ENCODE measurements at regions not wholly inside any gene's neighbourhood (a gene's known extent, or its start where the extent isn't known, plus 50 kb on each side); places are given as distances from the start of the nearest gene placed in this dataset.
"Not testable (repeated sequence)": the region's sequence is repeated elsewhere in the genome, so short reads cannot be mapped to it uniquely, and the experiment has no call there.

GRCh38 chr7:112981966-112982365 lies 104.7 kb downstream of the GPR85 start:
- Histone ChIP-seq H3K27ac (ENCODE audit: low read depth, low read length) (no peak overlapping the region), H3K4me2 (ENCODE audit: low read depth, low read length, poor library complexity, severe bottlenecking) (no peak overlapping the region), H4K20me1 (ENCODE audit: low read depth, low read length) (no peaks in the 10 kb centered on the region)

GRCh38 chr7:112979055-112979454 lies 107.6 kb downstream of the GPR85 start:
- not testable (repeated sequence) for H2AFZ ChIP-seq (ENCODE audit: low read depth, low read length, severe bottlenecking); H3K9ac ChIP-seq (ENCODE audit: low read length); H3K4me2 ChIP-seq (ENCODE audit: low read depth, low read length, poor library complexity, severe bottlenecking); H3F3A ChIP-seq (ENCODE audit: insufficient read depth); H3K27ac ChIP-seq (ENCODE audit: low read depth, low read length); H3K27me3 ChIP-seq (ENCODE audit: low read length); H3K4me3 ChIP-seq (ENCODE audit: insufficient read depth, low read length, poor library complexity, severe bottlenecking); H3K9me2 ChIP-seq (replicated peaks; ENCODE audit: insufficient read depth, low read length); H4K20me1 ChIP-seq (ENCODE audit: low read depth, low read length); H3K79me2 ChIP-seq (ENCODE audit: insufficient read depth, low read length); H3K9me3 ChIP-seq (ENCODE audit: insufficient read depth, low read length); H3K36me3 ChIP-seq (ENCODE audit: low read length)

More at GRCh38 chr7:112981966-112982365, 104.7 kb downstream of the GPR85 start:
- Histone ChIP-seq H3K79me2 (ENCODE audit: insufficient read depth, low read length) (no peaks in the 10 kb centered on the region), H2AFZ (ENCODE audit: low read depth, low read length, severe bottlenecking) (no peak overlapping the region), H3K9me2 (replicated peaks; ENCODE audit: insufficient read depth, low read length) (no peaks in the 10 kb centered on the region), H3F3A (ENCODE audit: insufficient read depth) (no peaks in the 10 kb centered on the region), H3K9me3 (ENCODE audit: insufficient read depth, low read length) (no peaks in the 10 kb centered on the region), H3K36me3 (ENCODE audit: low read length) (no peaks in the 10 kb centered on the region), H3K27me3 (ENCODE audit: low read length) (no peaks in the 10 kb centered on the region; the same call in 1 of the 2 replicates), H3K4me3 (ENCODE audit: insufficient read depth, low read length, poor library complexity, severe bottlenecking) (no peak overlapping the region), H3K9ac (ENCODE audit: low read length) (no peak overlapping the region)
- no peak for TF ChIP-seq CTCF (IDR thresholded peaks at IDR 0.05; ENCODE audit: insufficient read depth, low read length, poor library complexity, severe bottlenecking)
- no peak for TF ChIP-seq EZH2phosphoT487 (conservative IDR thresholded peaks at IDR 0.05; ENCODE audit: low read length)

GRCh38 chr7:112977244-112977955 lies 109.2 kb downstream of the GPR85 start:
- not testable (repeated sequence) for H3K9me2 ChIP-seq (replicated peaks; ENCODE audit: insufficient read depth, low read length); H3K4me3 ChIP-seq (ENCODE audit: insufficient read depth, low read length, poor library complexity, severe bottlenecking); H3K36me3 ChIP-seq (ENCODE audit: low read length); H4K20me1 ChIP-seq (ENCODE audit: low read depth, low read length); H3K27ac ChIP-seq (ENCODE audit: low read depth, low read length); H3K9ac ChIP-seq (ENCODE audit: low read length); H2AFZ ChIP-seq (ENCODE audit: low read depth, low read length, severe bottlenecking); H3K4me2 ChIP-seq (ENCODE audit: low read depth, low read length, poor library complexity, severe bottlenecking); H3K79me2 ChIP-seq (ENCODE audit: insufficient read depth, low read length); H3F3A ChIP-seq (ENCODE audit: insufficient read depth); H3K9me3 ChIP-seq (ENCODE audit: insufficient read depth, low read length); H3K27me3 ChIP-seq (ENCODE audit: low read length)

- no peak for TF ChIP-seq EZH2phosphoT487 (conservative IDR thresholded peaks at IDR 0.05; ENCODE audit: low read length)
- no peak for TF ChIP-seq CTCF (IDR thresholded peaks at IDR 0.05; ENCODE audit: insufficient read depth, low read length, poor library complexity, severe bottlenecking)
- Histone ChIP-seq H3F3A (ENCODE audit: insufficient read depth) (no peaks in the 10 kb centered on the region), H3K36me3 (ENCODE audit: low read length) (no peaks in the 10 kb centered on the region), H3K4me2 (ENCODE audit: low read depth, low read length, poor library complexity, severe bottlenecking) (no peak overlapping the region), H4K20me1 (ENCODE audit: low read depth, low read length) (no peaks in the 10 kb centered on the region), H3K9me3 (ENCODE audit: insufficient read depth, low read length) (no peaks in the 10 kb centered on the region), H3K27ac (ENCODE audit: low read depth, low read length) (no peak overlapping the region), H2AFZ (ENCODE audit: low read depth, low read length, severe bottlenecking) (no peak overlapping the region), H3K9ac (ENCODE audit: low read length) (no peak overlapping the region), H3K4me3 (ENCODE audit: insufficient read depth, low read length, poor library complexity, severe bottlenecking) (no peak overlapping the region), H3K9me2 (replicated peaks; ENCODE audit: insufficient read depth, low read length) (no peaks in the 10 kb centered on the region), H3K27me3 (ENCODE audit: low read length) (no peaks in the 10 kb centered on the region), H3K79me2 (ENCODE audit: insufficient read depth, low read length) (no peaks in the 10 kb centered on the region)
These were observed 115.9 kb downstream of the GPR85 start for GRCh38 chr7:112970771-112971170.

Measured in SU-DHL-6 (cell line).